Parathyroid adenoma (tissue), 2 donors: ENCODE measurements at regions not wholly inside any gene's neighbourhood (a gene's known extent, or its start where the extent isn't known, plus 50 kb on each side); places are given as distances from the start of the nearest gene placed in this dataset.

Experiments
- H2AFZ ChIP-seq: fragments of 300-600 bp; sonication (generic); one replicate; pipeline ENCODE4 v1.7.0; 2017; ENCODE audit warnings: antibody characterized with exemption, mild to moderate bottlenecking
- H3K27ac ChIP-seq: fragments of 300-600 bp; sonication (generic); one replicate; pipeline ENCODE4 v1.7.0; 2017
- H3K27me3 ChIP-seq: fragments of 300-600 bp; sonication (generic); one replicate; pipeline ENCODE4 v1.7.0; 2017; ENCODE audit warnings: low read length; ENCODE audit not compliant: control insufficient read depth, insufficient read depth
- H3K36me3 ChIP-seq: fragments of 300-600 bp; sonication (generic); one replicate; pipeline ENCODE4 v1.7.0; 2017; ENCODE audit warnings: low read length; ENCODE audit not compliant: control insufficient read depth, insufficient read depth
- H3K4me1 ChIP-seq: fragments of 300-600 bp; sonication (generic); one replicate; pipeline ENCODE4 v1.7.0; 2017; ENCODE audit warnings: control low read depth
- H3K4me2 ChIP-seq: fragments of 300-600 bp; sonication (generic); one replicate; pipeline ENCODE4 v1.7.0; 2017; ENCODE audit warnings: low read length
- H3K4me3 ChIP-seq: fragments of 300-600 bp; sonication (generic); one replicate; pipeline ENCODE4 v1.7.0; 2017; ENCODE audit warnings: low read depth, low read length
- H3K79me2 ChIP-seq: fragments of 300-600 bp; sonication (generic); one replicate; pipeline ENCODE4 v1.7.0; 2017; ENCODE audit warnings: control low read depth
- H3K9ac ChIP-seq: fragments of 300-600 bp; sonication (generic); one replicate; pipeline ENCODE4 v1.7.0; 2017; ENCODE audit warnings: mild to moderate bottlenecking
- H3K9me3 ChIP-seq: fragments of 300-600 bp; sonication (generic); one replicate; pipeline ENCODE4 v1.7.0; 2017; ENCODE audit warnings: low read length; ENCODE audit not compliant: control insufficient read depth
- CTCF ChIP-seq: fragments of 300-600 bp; sonication (generic); IDR thresholded peaks from one replicate; pipeline ENCODE4 v1.7.0; 2017; ENCODE audit warnings: antibody characterized with exemption, mild to moderate bottlenecking
- donor health status: primary hyperparathyroidism.

- Histone ChIP-seq H3K36me3 (no peaks in the 10 kb centered on the region), H3K4me3 (no peak overlapping the region), H3K79me2 (no peaks in the 10 kb centered on the region), H2AFZ (no peak overlapping the region), H3K4me2 (no peak overlapping the region), H3K27ac (no peak overlapping the region), H3K27me3 (no peaks in the 10 kb centered on the region), H3K9me3 (no peaks in the 10 kb centered on the region), H3K4me1 (no peaks in the 10 kb centered on the region), H3K9ac (no peak overlapping the region)
- TF ChIP-seq CTCF, result no peak
Observed at GRCh38 chr10:124325998-124326636, 92.6 kb downstream of the OAT start.

DNA sequence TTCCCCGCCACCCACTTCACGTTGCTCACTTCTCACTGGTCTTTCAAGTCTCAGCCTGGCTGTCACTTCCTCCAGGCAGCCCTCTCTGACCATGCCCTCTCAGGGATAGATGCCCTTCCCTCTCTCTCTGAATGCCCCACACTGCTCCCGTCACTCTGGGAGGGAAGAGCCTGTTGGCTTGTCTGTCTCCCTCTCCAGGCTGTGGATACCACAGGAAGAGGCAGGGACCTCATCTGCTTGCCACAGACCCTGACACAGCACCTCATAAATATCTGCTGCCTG lies 93.1 kb downstream of the OAT start:
- H3K9ac ChIP-seq, result no peak overlapping the region
- no peak overlapping the region for H3K27ac ChIP-seq
- no peaks in the 10 kb centered on the region for H3K27me3 ChIP-seq
- no peaks in the 10 kb centered on the region for H3K79me2 ChIP-seq
- no peak overlapping the region for H3K4me3 ChIP-seq
- no peaks in the 10 kb centered on the region for H3K4me1 ChIP-seq
- no peak for TF ChIP-seq CTCF
- H2AFZ ChIP-seq, result no peak overlapping the region
- H3K4me2 ChIP-seq, result no peak overlapping the region
- no peaks in the 10 kb centered on the region for H3K36me3 ChIP-seq
- H3K9me3 ChIP-seq, result no peaks in the 10 kb centered on the region

GRCh38 chr10:124324856-124325632 lies 93.7 kb downstream of the OAT start:
- Histone ChIP-seq H3K4me2 (no peak overlapping the region), H3K4me1 (no peaks in the 10 kb centered on the region)
- TF ChIP-seq CTCF, result no peak

GRCh38 chr10:124324451-124324850 lies 94.3 kb downstream of the OAT start:
- H3K9ac ChIP-seq, result no peak overlapping the region
- H3K79me2 ChIP-seq, result no peaks in the 10 kb centered on the region
- no peaks in the 10 kb centered on the region for H3K4me1 ChIP-seq
- H3K27me3 ChIP-seq, result no peaks in the 10 kb centered on the region
- no peak overlapping the region for H3K4me2 ChIP-seq
- H3K4me3 ChIP-seq, result no peak overlapping the region
- H2AFZ ChIP-seq, result no peak overlapping the region
- no peaks in the 10 kb centered on the region for H3K36me3 ChIP-seq
- no peaks in the 10 kb centered on the region for H3K9me3 ChIP-seq
- TF ChIP-seq CTCF, result no peak
- no peak overlapping the region for H3K27ac ChIP-seq

More at GRCh38 chr10:124324856-124325632, 93.7 kb downstream of the OAT start:
- Histone ChIP-seq H3K27me3 (no peaks in the 10 kb centered on the region), H3K36me3 (no peaks in the 10 kb centered on the region), H3K9ac (no peak overlapping the region), H3K4me3 (no peak overlapping the region), H3K79me2 (no peaks in the 10 kb centered on the region), H3K9me3 (no peaks in the 10 kb centered on the region), H3K27ac (no peak overlapping the region), H2AFZ (no peak overlapping the region)

DNA sequence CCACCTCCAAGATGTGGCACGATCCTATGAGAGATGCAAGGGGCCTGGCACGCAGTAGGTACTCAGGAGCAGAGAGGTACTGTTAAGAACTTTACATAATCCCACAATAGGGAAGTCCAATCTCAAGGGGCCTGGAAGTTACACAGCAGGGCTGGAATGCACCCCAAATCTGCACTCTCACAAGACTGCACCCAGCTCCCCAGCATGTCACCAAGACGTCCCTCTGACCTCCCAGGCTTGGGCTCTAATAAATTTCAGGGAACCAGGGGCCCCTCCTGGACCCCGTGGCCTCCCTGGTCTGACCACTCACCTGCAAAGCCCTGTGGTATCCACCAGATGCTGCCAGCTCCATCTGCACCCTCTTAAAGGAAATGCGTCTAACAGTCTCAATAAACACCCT lies 94.9 kb downstream of the OAT start:
- H3K79me2 ChIP-seq, result no peaks in the 10 kb centered on the region
- no peak overlapping the region for H2AFZ ChIP-seq
- no peaks in the 10 kb centered on the region for H3K4me1 ChIP-seq
- no peak overlapping the region for H3K4me2 ChIP-seq
- no peaks in the 10 kb centered on the region for H3K9me3 ChIP-seq
- no peak for TF ChIP-seq CTCF
- H3K36me3 ChIP-seq, result no peaks in the 10 kb centered on the region
- H3K9ac ChIP-seq, result no peak overlapping the region
- no peak overlapping the region for H3K4me3 ChIP-seq
- no peak overlapping the region for H3K27ac ChIP-seq
- H3K27me3 ChIP-seq, result no peaks in the 10 kb centered on the region
